Limb (tissue), 2 donors: ENCODE measurements at regions not wholly inside any gene's neighbourhood (a gene's known extent, or its start where the extent isn't known, plus 50 kb on each side); places are given as distances from the start of the nearest gene placed in this dataset.

ENCODE experiments used
- DNase-seq, 2 donors: peaks; one replicate each; pipeline ENCODE4 v3.0.0-alpha.2; 2016; ENCODE audit errors: extremely low spot score in 2 of 2

- no peak for DNase-seq
Measured at GRCh38 chr13:104597546-104598180, 1531.4 kb upstream of the SLC10A2 start.

- no peak for DNase-seq
Measured at GRCh38 chr13:104595511-104595910, 1529.3 kb upstream of the SLC10A2 start.

GRCh38 chr13:104594806-104595205, 1528.6 kb upstream of the SLC10A2 start:
- no peak for DNase-seq

DNA sequence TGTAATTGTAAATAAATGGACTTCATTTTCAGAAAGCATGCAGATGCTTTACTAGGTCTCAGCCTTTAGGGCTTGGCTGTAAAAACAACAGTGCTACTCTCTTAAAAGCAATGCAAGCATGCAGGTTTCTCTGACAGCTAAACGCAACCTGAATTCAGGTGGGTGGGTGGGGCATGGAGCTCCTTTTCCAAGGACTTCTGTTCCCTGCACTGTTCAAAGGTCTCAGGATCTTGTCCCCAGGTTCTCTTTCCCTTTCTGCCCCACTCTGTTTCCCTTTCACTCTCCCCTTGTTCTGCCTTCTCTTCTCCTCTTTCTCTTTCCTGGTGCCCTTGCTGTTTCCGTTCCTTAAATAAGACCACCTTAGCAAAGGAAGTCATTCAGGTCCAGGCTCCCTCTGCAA, 1527.5 kb upstream of the SLC10A2 start:
- DNase-seq = no peak

DNA sequence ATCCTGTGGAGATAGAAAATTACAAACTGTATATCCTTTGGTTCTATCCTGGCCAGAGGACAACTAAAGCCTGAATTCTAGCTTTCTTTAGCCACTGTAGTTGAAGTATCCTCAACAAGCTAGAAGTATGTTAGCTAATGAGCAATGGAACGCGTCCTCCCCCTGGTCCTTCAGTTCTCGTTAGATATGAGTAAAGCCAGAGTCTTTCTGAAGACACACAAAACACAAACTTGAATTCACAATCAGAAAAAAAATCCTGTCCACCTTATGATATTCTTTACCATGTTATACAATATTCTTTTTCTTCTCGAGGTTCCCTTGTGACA, 1527.0 kb upstream of the SLC10A2 start:
- no peak for DNase-seq

DNA sequence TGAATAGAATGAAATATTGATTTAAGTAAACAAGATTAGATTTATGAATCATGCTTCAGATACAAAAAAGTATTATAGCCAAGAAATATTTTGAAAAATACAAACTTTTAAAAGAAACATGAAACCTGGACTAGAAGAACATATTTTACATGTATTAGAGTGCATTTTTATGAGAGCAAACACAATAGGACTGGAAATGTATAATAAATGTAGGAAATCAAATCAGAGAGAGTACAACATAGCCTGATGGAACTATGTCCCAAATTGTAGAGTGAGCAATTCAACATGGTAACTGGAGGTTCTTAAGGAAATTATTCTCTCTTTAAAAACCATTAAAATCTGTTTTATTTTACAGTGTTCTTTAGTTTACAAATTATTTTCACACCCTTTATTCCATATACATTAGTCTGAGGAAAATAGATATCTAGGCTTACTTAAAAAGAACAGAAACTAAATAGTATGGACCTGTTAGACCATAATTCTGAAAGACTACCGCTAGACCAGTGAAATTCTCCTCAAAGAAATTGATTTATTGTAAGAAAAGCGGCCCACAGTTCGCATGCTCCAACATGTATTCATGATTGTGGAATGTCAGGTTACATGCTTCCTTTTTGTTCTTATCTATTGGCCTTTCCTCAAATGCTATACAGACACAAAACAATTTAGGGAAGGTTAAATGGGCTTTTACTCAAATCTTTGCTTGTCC, 1526.5 kb upstream of the SLC10A2 start:
- DNase-seq = no peak

DNA sequence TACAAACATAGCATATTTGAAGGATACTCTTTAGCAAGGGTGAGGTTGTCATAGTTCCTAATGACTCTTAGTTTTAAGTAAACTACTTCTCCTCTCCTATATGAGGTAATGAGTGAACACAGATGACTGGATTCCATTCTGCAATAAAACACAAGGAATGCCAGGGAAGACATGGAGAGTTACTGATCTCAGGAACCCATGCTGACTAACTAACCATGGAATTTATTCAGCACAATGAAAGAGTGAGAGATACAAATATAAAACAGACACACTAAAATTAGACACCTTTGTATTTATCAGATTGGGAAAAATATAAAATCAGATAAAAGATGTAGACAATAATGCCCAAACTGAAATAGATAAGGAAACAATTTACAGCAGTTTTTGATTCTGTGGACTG, 1525.9 kb upstream of the SLC10A2 start:
- DNase-seq = no peak

- DNase-seq = no peak
Measured at GRCh38 chr13:104586051-104586746, 1520.0 kb upstream of the SLC10A2 start.

GRCh38 chr13:104584481-104584880, 1518.3 kb upstream of the SLC10A2 start:
- DNase-seq = no peak

DNA sequence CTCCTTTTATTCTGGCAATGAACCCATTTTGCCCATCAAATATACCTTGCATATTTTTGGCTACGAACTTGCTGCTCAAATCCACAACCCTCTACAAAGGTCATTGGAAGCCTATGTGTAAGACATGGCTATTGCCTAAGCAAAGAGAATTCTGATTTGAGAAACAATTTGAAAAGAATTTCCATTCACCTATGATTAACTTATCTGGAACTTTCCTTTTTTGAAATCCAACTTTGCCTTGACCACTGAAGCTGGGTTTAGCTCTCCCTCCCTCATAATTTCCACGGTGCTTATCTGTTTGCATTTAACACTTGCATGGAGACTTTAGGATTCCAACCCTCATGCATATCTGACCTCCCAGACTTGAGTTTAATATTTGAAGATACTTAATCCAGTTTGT, 1514.7 kb upstream of the SLC10A2 start:
- no peak for DNase-seq

- DNase-seq = no peak
Measured at GRCh38 chr13:104577071-104577815, 1511.0 kb upstream of the SLC10A2 start.

DNA sequence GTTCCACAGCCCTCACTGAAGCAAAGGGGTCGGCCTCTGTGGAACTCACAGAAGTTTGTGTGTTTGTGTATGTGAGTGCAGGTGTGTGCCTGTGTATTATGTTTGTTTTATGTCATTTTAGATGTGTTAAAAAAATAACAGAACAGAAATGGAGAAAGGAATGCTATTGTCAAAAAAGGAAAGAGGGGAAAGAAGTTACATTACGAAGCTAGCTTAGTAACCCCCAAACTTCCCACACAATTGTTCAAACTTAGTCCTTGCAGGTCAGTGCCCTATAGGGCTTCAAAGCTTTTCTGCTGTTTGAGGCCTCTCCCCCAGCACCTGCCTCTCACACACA, 1505.6 kb upstream of the SLC10A2 start:
- DNase-seq = no peak

DNA sequence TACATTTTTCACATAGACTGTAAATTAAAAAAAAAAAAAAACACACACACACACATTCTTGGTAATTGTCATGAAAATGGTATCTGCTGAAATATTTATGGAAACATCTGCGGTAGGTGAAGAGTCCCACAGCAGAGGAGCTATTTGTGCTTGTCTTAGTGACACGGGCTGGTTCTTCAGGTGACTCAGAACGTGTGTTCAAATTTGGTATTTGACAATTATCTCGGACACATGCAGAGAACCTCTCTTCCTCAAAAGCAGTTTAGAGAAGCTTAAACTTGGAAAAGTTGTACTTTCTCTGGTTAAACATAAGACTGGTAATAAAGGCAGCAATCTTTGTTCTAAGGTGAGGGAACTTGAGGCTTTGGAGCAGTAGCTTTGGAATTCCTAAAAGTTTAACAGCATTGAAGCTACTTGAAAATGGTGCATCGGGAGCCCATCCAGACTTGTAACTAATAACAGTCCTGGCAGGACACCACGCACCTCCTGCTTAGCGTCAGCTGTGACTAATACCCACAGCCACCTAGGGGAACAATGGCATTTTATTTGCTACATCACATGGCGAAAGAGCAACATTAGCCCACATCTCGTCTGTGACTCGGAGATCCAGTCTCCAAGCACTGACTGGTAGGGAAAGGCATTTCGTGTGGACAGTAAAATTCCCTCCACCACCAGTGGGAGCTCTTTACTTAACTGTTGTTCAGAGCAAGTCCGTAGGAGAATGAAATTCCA, 1505.1 kb upstream of the SLC10A2 start:
- peak; percentile 79 for DNase-seq

DNA sequence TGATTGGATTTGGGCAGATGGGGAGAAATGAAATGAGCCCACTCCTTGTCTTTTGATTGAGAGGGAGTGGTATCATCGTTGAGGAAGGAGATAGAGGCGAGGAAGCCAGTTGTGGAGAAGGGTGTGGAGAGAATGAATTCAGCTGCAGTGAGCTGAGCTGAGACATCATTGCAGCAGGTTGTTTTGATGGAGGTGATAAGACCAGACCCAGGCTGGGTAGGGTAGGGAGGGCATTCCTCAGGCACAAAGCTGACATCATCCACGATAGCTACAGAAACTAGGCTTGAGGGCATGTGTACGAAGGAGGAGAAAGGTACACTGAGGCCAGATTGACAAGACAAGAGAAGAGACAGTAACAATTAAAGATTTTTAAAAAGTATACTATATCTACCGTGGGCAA, 1500.9 kb upstream of the SLC10A2 start:
- no peak for DNase-seq

DNA sequence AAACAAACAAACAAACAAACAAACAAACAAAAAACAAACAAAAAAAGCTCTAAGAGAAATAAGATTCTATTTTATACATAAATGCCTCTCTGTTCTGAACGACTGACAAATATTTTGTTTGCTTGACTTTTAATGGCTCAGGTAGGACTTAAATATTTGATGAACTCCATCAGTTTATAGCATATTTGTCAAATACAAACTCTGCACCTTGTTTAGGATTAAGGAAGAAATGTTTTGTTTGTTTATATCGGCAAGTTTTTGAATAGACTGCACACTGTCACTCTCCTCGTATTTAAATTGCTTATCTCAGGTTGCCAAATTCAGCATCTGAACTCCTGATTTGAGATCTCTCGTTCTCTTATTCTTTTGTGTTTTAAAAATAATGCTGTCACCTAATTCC, 1499.7 kb upstream of the SLC10A2 start:
- no peak for DNase-seq

- DNase-seq = no peak
Measured at GRCh38 chr13:104553896-104554295, 1487.7 kb upstream of the SLC10A2 start.

DNA sequence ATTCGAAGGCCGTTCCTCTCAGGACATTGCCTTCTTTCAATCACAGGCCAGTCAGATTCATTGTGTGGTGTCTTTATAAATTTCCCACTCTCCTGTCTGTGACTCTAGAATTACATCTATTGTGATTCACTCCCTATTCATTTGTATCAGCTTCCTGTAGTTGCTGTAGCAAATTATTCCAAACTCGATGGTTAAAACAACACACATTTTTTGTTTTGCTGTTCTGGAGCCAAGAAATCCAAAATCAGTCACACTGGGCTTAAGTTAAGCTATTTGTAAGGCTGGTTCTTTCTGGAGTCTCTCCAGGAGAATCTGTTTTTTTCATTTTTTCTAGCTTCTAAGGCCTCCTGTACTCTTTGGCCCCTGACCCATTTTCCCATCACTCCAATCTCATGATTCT, 1487.0 kb upstream of the SLC10A2 start:
- DNase-seq = no peak

DNA sequence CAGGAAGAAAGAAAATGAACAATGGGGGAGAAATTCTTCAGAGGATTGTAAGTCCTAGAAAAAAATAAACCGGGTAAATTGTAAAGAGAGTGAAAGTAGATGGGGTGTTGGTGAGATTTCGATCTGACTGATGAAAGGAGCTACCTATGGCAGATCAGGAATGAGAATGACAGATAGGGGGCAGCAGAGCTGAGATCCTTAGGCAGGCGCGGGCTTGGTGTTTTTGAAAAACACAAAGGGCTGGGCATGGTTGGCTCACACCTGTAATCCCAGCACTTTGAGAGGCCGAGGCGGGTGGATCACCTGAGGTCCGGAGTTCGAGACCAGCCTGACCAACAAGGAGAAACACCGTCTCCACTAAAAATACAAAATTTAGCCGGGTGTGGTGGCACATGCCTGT, 1468.6 kb upstream of the SLC10A2 start:
- no peak for DNase-seq

DNA sequence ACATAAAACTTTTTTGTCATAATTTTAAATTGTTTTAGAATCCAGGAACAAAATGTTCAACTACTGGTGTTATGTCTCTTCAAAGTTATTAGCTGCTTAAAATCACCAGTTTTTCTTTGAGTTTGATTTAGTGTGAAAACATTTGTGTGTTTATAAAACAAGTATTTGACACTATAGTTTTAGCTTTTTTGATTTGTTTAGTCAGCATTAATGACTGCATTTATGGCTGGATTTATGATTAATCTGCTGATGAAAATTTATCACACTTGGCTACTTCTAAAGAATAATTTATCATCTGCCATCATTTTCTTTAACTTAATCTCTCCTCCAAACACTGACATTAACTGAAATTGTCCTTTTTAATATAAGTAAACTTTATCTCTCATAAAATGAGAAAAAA, 1465.9 kb upstream of the SLC10A2 start:
- DNase-seq = no peak

- DNase-seq = no peak
Measured at GRCh38 chr13:104530741-104531140, 1464.5 kb upstream of the SLC10A2 start.

DNA sequence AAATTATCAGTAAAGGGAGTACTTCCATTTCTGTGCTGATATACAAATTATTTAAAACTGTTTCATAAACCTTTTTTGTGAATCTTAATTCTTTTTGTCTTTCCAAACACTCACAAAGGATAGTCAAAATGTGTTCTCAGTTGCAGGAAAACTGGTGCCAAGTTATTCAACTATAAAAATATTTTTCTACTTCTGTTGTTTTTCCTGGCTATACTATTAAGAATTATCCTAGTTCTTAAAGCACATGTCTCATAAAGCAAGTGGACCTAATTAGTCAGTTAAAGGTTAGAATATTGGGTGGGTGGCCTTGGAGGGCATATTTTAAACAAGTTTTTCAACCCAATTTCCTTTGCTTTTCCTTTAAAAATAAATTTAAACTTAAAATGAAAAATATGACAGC, 1460.3 kb upstream of the SLC10A2 start:
- DNase-seq = no peak

- peak in 1 of 2 donors; percentile 23 for DNase-seq
Measured at GRCh38 chr13:104525467-104525866, 1459.2 kb upstream of the SLC10A2 start.
